ENCODE measurements at regions not wholly inside any gene's neighbourhood (a gene's known extent, or its start where the extent isn't known, plus 50 kb on each side); places are given as distances from the start of the nearest gene placed in this dataset.
"Not testable (repeated sequence)": the region's sequence is repeated elsewhere in the genome, so short reads cannot be mapped to it uniquely, and the experiment has no call there.

- DNase-seq (ENCODE audit: low spot score): no peak
Observed at GRCh38 chr4:183816077-183816476, 89.0 kb upstream of the STOX2 start.

- DNase-seq (ENCODE audit: low spot score): peak; percentile 94
Observed at GRCh38 chr4:183816882-183817509, 88.1 kb upstream of the STOX2 start.

GRCh38 chr4:183818591-183818990, 86.5 kb upstream of the STOX2 start:
- not testable (repeated sequence) for DNase-seq (ENCODE audit: low spot score)

- DNase-seq (ENCODE audit: low spot score): no peak
Observed at GRCh38 chr4:183821076-183821853, 83.8 kb upstream of the STOX2 start.

GRCh38 chr4:183823434-183823833, 81.7 kb upstream of the STOX2 start:
- peak; percentile 95 for DNase-seq (ENCODE audit: low spot score)

- no peak for DNase-seq (ENCODE audit: low spot score)
Observed at GRCh38 chr4:183825346-183825745, 79.8 kb upstream of the STOX2 start.

- DNase-seq (ENCODE audit: low spot score): no peak
Observed at GRCh38 chr4:183826461-183826860, 78.6 kb upstream of the STOX2 start.

- no peak for DNase-seq (ENCODE audit: low spot score)
Observed at GRCh38 chr4:183828125-183828524, 77.0 kb upstream of the STOX2 start.

GRCh38 chr4:183828839-183829238, 76.3 kb upstream of the STOX2 start:
- no peak for DNase-seq (ENCODE audit: low spot score)

GRCh38 chr4:183830438-183830985, 74.6 kb upstream of the STOX2 start:
- peak; percentile 69 for DNase-seq (ENCODE audit: low spot score)

GRCh38 chr4:183831026-183831446, 74.1 kb upstream of the STOX2 start:
- DNase-seq (ENCODE audit: low spot score): no peak

- DNase-seq (ENCODE audit: low spot score): no peak
Observed at GRCh38 chr4:183831683-183832082, 73.4 kb upstream of the STOX2 start.

GRCh38 chr4:183832776-183833450, 72.2 kb upstream of the STOX2 start:
- DNase-seq (ENCODE audit: low spot score): peak; percentile 52

GRCh38 chr4:183834252-183834651, 70.9 kb upstream of the STOX2 start:
- DNase-seq (ENCODE audit: low spot score): no peak

- DNase-seq (ENCODE audit: low spot score): no peak
Observed at GRCh38 chr4:183837222-183837621, 67.9 kb upstream of the STOX2 start.

- peak; percentile 40 for DNase-seq (ENCODE audit: low spot score)
Observed at GRCh38 chr4:183838987-183839712, 66.0 kb upstream of the STOX2 start.

GRCh38 chr4:183840311-183840710, 64.8 kb upstream of the STOX2 start:
- DNase-seq (ENCODE audit: low spot score): peak; percentile 69

GRCh38 chr4:183841001-183841400, 64.1 kb upstream of the STOX2 start:
- DNase-seq (ENCODE audit: low spot score): no peak

GRCh38 chr4:183842129-183842528, 63.0 kb upstream of the STOX2 start:
- DNase-seq (ENCODE audit: low spot score): no peak

GRCh38 chr4:183843248-183843671, 61.8 kb upstream of the STOX2 start:
- DNase-seq (ENCODE audit: low spot score): no peak

- DNase-seq (ENCODE audit: low spot score): no peak
Observed at GRCh38 chr4:183846951-183847350, 58.2 kb upstream of the STOX2 start.

GRCh38 chr4:183848805-183849204, 56.3 kb upstream of the STOX2 start:
- DNase-seq (ENCODE audit: low spot score): no peak

Measured in kidney tubule cell (primary cell).